NOMO-1 treated with DMSO at 0.1 percent for 48 hours (cell line): ENCODE measurements at regions not wholly inside any gene's neighbourhood (a gene's known extent, or its start where the extent isn't known, plus 50 kb on each side); places are given as distances from the start of the nearest gene placed in this dataset.
A peak's percentile ranks its signal among the peaks of the same experiment; 100 is the strongest.

ENCODE experiments used
- DNase-seq: peaks from one replicate; lab custom pipeline; 2025; ENCODE audit not compliant: unreplicated experiment; lab: John Stamatoyannopoulos, UW

DNA sequence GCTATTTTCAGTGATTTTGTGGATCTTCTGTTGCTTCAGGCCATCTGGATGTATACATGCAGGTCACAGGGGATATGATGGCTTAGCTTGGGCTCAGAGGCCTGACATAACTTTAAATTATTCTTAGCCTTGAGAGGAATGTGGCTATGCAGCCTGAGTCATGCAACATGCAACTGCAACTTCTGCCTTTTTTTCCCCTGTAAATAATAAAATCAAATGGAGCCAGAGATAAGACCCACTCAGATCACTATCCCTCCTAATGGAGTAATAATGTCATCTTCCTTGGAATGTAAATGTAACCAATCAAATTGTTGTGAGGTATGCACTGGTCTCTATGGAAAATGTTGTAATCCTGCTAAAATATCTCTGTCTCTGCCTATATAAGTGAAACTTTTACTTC, 54.9 kb downstream of the MAGEB17 start:
- DNase-seq: peak; percentile 48

DNA sequence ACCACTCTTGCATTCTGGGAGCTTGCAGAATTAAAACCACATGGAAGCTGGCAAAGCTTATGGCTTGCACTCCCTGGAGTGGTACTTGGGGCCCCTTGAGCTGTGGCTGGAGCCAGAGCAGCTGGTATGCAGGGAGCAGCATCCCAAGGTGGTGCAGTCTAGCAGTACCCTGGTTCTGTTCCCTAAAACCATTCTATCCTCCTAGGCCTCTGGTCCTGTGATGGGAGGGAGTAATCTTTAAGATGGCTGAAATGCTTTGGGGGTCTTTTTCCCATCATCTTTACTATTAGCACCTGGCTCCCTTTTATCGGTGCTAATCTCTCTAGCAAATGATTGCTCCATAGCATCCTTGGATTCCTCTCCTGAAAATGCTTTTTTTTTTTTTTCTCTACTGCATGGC, 56.1 kb downstream of the MAGEB17 start:
- no peak for DNase-seq

DNA sequence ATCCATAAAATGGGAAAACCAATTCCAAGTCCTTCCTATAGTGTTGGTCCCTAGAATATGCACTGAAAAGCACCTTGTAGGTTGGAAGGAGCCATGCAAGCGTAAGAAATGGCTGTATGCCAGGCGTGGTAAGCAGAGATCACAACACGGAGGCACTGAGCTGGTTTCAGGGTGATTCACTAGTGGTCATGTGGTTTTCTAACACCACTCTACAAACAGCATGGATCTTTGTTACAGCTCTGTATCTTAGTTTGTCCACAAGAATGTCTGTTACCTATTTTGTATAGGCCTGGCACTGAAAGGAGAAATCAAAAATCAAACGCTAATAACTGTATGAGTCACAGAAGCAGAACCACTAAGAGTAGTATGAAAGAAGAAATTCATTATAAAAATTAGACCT, 71.9 kb downstream of the MAGEB17 start:
- no peak for DNase-seq

- no peak for DNase-seq
Measured at GRCh38 chrX:16240231-16240905, 73.1 kb downstream of the MAGEB17 start.

GRCh38 chrX:16240968-16241367, 73.7 kb downstream of the MAGEB17 start:
- DNase-seq: no peak

DNA sequence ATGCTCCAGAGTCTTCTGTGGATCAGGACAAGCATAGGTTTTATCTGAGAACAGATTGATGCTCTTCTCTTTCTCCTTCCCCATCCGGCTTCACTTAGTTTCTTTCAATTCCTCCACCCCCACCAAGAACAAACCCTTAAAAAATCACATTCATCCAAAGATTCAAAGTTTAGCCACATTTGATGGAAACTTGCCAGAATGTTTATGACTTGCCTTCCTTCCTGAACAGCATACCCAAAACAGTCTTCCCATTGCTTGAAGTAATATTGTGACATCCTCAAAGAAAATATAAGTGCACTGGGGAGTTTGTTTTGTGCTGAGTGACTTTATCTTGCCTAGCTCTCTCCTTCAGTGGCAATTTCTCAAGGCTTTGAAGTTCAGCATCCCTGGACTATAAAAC, 83.0 kb downstream of the MAGEB17 start:
- DNase-seq: peak; percentile 49

DNA sequence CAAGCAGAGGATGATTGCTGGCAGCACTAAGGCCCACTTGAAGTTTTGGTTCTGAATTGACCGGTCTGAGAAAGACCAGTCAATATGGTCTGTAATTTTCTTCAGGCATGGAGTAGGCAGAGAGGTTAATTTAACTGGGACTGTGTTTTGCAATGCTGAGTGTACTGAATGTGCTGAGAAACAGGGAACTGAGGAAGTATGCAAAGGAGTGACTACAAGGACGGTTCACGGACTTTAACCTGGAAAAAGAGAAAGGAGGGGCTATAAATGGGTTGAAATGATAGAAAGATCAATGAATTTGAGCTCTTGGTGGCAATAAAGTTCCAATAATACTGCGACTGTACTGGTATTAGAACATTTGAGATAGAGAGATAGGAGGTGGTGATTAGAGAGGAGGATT, 84.5 kb downstream of the MAGEB17 start:
- peak; percentile 48 for DNase-seq

GRCh38 chrX:16258882-16259281, 91.6 kb downstream of the MAGEB17 start:
- DNase-seq: no peak

GRCh38 chrX:16267431-16267830, 100.2 kb downstream of the MAGEB17 start:
- no peak for DNase-seq

- no peak for DNase-seq
Measured at GRCh38 chrX:16268206-16268605, 100.9 kb downstream of the MAGEB17 start.

- DNase-seq: no peak
Measured at GRCh38 chrX:16278927-16279326, 111.6 kb downstream of the MAGEB17 start.

- no peak for DNase-seq
Measured at GRCh38 chrX:16282209-16282608, 114.9 kb downstream of the MAGEB17 start.

- DNase-seq: no peak
Measured at GRCh38 chrX:16284842-16285241, 117.6 kb downstream of the MAGEB17 start.

DNA sequence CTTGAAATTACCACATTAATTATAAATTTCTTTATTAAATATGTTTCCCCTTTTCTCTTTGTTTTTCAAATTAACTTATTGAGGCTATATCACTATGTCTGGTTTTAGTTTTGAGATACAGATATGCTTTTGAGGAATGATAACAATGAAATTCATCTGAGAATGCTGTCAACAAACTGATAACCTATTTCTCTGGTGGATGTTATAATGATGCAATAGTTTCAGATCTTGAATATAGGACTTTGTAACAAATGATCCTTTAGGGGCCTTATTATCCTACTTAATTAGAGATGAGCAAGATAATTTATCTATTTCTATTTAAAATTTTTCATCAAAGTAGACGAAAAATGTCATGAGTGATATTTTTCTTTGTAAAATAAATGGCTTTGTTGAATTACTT, 123.7 kb downstream of the MAGEB17 start:
- no peak for DNase-seq

DNA sequence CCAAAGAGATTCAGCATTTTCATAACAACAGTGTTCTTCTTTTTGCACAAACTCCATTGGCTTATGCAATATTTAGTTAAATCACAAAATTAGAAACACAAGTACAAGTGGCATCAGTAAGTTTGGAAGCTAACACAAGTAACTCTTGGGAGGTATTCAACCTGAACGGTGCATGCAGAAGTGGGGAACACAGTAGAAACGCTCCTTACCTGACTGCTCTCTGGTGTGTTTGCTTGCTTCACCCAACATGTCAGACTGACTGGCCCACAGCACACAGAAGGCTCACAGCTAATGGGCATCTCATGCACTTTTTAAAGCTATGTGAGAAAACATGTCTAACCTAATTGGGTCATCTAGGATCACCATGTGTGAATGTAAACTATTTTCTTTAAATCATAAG, 133.6 kb downstream of the MAGEB17 start:
- DNase-seq: no peak

- DNase-seq: no peak
Measured at GRCh38 chrX:16304751-16305150, 137.5 kb downstream of the MAGEB17 start.

- DNase-seq: no peak
Measured at GRCh38 chrX:16305187-16305586, 137.9 kb downstream of the MAGEB17 start.

- no peak for DNase-seq
Measured at GRCh38 chrX:16307950-16308349, 140.7 kb downstream of the MAGEB17 start.

- DNase-seq: peak; percentile 37
Measured at GRCh38 chrX:16308773-16309172, 141.5 kb downstream of the MAGEB17 start.

DNA sequence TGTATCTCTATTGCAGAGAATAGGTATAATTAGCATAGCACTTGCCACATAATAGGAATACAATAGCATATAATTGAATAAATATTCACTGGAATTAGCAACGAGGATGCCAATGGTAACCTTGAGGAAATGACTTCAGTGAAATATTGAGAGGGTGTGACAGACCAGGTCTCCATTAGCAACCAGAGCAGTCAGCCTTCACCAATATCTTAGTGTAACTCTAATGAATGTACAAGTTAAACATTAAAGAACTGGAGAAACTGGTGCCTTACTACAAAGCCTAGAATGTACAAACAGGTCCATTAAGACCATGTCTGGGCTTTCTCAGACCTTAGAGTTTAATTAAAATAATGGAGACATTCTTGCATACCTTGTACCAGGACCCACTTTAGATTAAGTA, 143.0 kb downstream of the MAGEB17 start:
- no peak for DNase-seq

DNA sequence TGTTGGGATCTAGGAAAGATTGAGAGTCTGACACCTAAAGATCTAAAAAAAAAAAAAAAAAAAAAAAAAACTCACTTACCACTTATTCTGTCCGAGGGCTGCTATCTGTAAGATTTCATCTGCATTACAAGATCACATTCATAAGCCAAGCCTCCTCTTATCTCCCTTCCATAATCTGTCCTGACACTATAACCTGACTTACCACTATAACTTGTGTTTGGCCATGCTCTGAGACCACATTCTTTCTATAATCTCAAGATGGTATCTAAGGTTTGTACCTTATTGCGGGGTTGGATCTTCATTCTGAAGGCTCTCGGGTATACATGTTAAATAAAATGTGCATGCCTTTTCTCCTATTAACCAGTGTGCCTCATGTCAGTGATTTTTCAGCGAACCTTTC, 144.4 kb downstream of the MAGEB17 start:
- DNase-seq: no peak

- no peak for DNase-seq
Measured at GRCh38 chrX:16312761-16313623, 145.7 kb downstream of the MAGEB17 start.

GRCh38 chrX:16316331-16316730, 149.1 kb downstream of the MAGEB17 start:
- no peak for DNase-seq
